ENCODE measurements at regions not wholly inside any gene's neighbourhood (a gene's known extent, or its start where the extent isn't known, plus 50 kb on each side); places are given as distances from the start of the nearest gene placed in this dataset.
"Not testable (repeated sequence)": the region's sequence is repeated elsewhere in the genome, so short reads cannot be mapped to it uniquely, and the experiment has no call there.

- no peak for TF ChIP-seq ZNF274 (IDR thresholded peaks at IDR 0.05; ENCODE audit: low read depth, low read length)
- no peak overlapping the region for H3K4me3 ChIP-seq (ENCODE audit: low read length)
These were observed 928.7 kb upstream of the SOX9 start for GRCh38 chr17:71192039-71192555.

DNA sequence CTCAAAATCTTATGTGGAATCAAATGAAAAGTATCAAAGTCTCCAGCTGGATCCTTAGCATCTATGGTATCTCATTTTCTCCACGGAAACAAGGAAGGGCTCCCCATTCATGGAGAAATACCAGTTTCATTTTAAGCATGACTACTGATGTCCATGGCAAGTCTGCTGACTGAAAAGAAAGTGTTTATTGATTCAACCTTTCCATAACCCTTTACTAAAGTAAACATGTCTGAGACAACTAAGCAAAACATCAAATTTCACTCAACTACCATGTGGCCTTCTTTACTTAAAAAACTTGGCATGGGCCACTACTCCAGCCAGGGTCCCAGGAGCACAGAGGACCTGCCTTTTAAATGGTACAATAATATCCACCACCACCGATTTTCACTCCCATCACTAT is 928.0 kb upstream of the SOX9 start:
- H3K4me3 ChIP-seq (ENCODE audit: low read length), result no peak overlapping the region
- TF ChIP-seq ZNF274 (IDR thresholded peaks at IDR 0.05; ENCODE audit: low read depth, low read length), result no peak

GRCh38 chr17:71200597-71200996 is 920.2 kb upstream of the SOX9 start:
- H3K4me3 ChIP-seq (ENCODE audit: low read length), result no peak overlapping the region
- no peak for TF ChIP-seq ZNF274 (IDR thresholded peaks at IDR 0.05; ENCODE audit: low read depth, low read length)

DNA sequence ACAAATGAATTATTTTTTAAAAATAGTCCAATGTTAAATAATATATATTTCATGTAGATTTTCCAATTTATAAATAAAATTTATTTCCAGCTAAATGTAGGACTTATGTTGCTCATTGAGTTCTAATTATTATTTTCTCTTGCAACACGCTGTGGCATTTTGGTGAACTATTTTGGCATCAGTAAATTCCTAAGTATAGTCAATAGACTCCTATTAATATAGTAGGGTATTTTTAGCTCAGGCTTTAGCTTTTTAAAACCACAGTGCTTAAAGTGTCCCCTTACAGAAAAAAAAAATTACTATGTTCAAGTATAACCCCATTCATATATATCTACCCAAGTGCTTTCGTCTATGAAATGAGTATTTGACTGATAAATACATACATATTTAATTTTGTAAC is 919.2 kb upstream of the SOX9 start:
- TF ChIP-seq ZNF274 (IDR thresholded peaks at IDR 0.05; ENCODE audit: low read depth, low read length), result no peak

GRCh38 chr17:71202449-71202848 is 918.4 kb upstream of the SOX9 start:
- H3K4me3 ChIP-seq (ENCODE audit: low read length), result no peak overlapping the region
- TF ChIP-seq ZNF274 (IDR thresholded peaks at IDR 0.05; ENCODE audit: low read depth, low read length), result no peak

More for the DNA sequence above, 919.2 kb upstream of the SOX9 start:
- no peak overlapping the region for H3K4me3 ChIP-seq (ENCODE audit: low read length)

GRCh38 chr17:71203953-71204352 is 916.9 kb upstream of the SOX9 start:
- no peak for TF ChIP-seq ZNF274 (IDR thresholded peaks at IDR 0.05; ENCODE audit: low read depth, low read length)
- H3K4me3 ChIP-seq (ENCODE audit: low read length), result no peak overlapping the region

DNA sequence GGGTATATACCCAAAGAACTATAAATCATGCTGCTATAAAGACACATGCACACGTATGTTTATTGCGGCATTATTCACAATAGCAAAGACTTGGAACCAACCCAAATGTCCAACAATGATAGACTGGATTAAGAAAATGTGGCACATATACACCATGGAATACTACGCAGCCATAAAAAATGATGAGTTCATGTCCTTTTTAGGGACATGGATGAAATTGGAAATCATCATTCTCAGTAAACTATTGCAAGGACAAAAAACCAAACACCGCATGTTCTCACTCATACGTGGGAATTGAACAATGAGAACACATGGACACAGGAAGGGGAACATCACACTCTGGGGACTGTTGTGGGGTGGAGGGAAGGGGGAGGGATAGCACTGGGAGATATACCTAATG is 914.9 kb upstream of the SOX9 start:
- not testable (repeated sequence) for H3K4me3 ChIP-seq (ENCODE audit: low read length)

GRCh38 chr17:71208111-71208704 is 912.6 kb upstream of the SOX9 start:
- TF ChIP-seq ZNF274 (IDR thresholded peaks at IDR 0.05; ENCODE audit: low read depth, low read length), result no peak
- no peak overlapping the region for H3K4me3 ChIP-seq (ENCODE audit: low read length)

DNA sequence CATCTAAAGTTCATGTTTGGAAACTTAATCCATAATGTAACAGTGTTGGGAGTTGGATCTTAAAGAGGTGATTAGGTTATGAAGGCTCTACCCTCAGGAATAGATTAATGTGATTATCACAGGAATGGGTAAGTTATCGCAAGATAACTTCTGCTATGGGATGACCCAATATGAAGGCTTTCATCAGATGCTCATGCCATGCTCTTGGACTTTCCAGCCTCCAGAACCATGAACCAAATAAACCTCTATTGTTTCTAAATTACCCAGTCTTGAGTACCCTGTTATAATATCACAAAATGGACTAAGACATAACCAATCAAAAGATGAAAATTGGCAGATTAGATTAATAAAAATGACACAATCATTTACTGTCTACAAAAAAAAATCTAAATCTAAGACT is 906.9 kb upstream of the SOX9 start:
- no peak for TF ChIP-seq ZNF274 (IDR thresholded peaks at IDR 0.05; ENCODE audit: low read depth, low read length)
- no peak overlapping the region for H3K4me3 ChIP-seq (ENCODE audit: low read length)

DNA sequence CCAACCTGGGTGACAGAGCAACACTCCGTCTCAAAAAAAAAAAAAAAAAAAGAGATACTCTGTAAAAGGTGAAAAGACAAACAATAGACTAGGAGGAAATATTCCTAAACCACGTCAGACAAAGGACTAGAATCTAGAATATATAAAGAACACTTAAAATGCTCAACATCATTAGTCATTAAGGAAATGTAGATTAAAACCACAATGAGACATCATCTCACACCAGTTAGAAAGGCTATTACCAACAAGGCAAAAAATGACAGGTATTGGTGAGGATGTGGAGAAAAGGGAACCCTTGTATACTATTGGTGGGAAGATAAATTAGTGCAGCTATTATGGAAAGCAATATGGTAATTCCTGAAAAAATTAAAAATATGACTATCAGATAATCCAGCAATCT is 903.1 kb upstream of the SOX9 start:
- no peak for TF ChIP-seq ZNF274 (IDR thresholded peaks at IDR 0.05; ENCODE audit: low read depth, low read length)
- no peak overlapping the region for H3K4me3 ChIP-seq (ENCODE audit: low read length)

GRCh38 chr17:71224824-71225575 is 895.8 kb upstream of the SOX9 start:
- TF ChIP-seq ZNF274 (IDR thresholded peaks at IDR 0.05; ENCODE audit: low read depth, low read length), result no peak
- H3K4me3 ChIP-seq (ENCODE audit: low read length), result no peak overlapping the region

DNA sequence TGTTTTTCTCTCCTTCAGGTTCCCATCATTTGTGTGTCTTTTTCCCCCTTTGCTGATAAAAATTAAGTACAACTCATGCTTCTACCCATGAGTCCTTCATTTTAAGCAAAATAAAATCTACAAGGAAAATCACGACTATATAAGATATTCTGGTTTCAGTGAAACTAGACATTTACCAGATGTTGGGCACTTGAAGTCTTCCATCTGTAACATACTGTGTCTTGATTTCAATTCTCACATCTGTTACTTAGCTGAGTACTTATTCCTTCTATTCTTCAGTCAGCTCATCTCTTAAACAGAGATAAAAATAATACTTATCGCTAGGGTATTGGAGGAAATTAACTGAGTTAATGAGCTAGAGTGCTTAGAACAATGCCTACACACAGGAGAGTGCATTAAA is 893.0 kb upstream of the SOX9 start:
- no peak for TF ChIP-seq ZNF274 (IDR thresholded peaks at IDR 0.05; ENCODE audit: low read depth, low read length)
- no peak overlapping the region for H3K4me3 ChIP-seq (ENCODE audit: low read length)

- no peak overlapping the region for H3K4me3 ChIP-seq (ENCODE audit: low read length)
- TF ChIP-seq ZNF274 (IDR thresholded peaks at IDR 0.05; ENCODE audit: low read depth, low read length), result no peak
These were observed 891.8 kb upstream of the SOX9 start for GRCh38 chr17:71229070-71229469.

DNA sequence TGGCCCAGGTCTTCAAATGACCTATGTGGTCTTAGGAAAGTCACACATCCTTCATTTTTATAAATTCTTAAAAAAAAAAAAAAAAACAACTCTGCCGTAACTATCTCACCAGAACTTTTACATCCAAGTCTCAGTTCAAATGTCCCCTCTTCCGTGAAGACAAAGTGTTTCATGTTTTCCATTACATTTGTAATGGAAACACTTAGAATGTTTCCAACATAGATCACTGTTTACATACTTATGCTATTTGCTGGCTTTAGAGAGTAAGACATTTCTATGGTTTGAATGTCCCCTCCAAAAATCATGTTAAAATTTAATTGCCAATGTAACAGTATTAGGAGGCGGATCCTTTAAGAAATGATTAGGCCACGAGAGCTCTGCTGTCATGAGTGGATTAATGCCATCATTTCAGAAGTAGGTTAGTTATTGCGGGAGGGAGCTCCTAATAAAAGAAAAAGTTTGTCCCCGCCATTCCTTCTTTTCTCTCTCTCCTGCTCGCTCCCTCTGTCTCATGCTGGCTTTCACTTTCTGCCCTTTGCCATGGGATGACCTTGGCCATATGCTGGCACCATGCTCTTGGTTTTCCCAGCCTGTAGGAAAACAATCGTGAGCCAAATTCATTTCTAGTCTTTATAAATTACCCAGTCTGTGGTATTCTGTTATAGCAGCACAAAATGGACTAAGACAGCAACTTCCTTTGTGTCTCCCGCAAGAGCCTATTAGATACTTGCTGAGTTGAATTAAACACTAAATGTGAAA is 887.8 kb upstream of the SOX9 start:
- no peak overlapping the region for H3K4me3 ChIP-seq (ENCODE audit: low read length)
- no peak for TF ChIP-seq ZNF274 (IDR thresholded peaks at IDR 0.05; ENCODE audit: low read depth, low read length)

DNA sequence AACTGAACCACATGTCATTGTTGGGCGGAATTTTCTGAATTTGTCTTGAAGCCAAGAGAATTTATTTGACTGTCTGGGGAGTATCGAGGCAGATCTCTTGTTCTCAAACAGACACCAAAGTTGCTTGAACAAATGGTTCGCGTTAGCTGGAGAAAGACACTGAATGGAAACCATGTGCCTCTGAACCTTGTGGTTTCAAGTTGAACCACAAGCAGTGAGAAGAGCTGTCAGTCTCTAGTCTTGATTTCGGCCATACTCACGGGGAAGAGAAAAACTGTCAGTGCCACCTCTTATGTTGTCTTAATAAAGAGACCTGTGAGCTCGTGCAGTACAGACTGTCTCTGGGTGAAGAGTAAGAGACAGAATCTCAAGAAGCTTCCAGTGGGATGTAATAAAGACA is 886.5 kb upstream of the SOX9 start:
- no peak overlapping the region for H3K4me3 ChIP-seq (ENCODE audit: low read length)
- no peak for TF ChIP-seq ZNF274 (IDR thresholded peaks at IDR 0.05; ENCODE audit: low read depth, low read length)

Data from GM08714 (cell line).